Non-pigmented ciliary epithelial cell (primary cell): ENCODE measurements at regions not wholly inside any gene's neighbourhood (a gene's known extent, or its start where the extent isn't known, plus 50 kb on each side); places are given as distances from the start of the nearest gene placed in this dataset.

Experiments used
- DNase-seq: peaks from one replicate; pipeline ENCODE4 v3.0.0-alpha.2; 2010; ENCODE audit warnings: low read depth

DNA sequence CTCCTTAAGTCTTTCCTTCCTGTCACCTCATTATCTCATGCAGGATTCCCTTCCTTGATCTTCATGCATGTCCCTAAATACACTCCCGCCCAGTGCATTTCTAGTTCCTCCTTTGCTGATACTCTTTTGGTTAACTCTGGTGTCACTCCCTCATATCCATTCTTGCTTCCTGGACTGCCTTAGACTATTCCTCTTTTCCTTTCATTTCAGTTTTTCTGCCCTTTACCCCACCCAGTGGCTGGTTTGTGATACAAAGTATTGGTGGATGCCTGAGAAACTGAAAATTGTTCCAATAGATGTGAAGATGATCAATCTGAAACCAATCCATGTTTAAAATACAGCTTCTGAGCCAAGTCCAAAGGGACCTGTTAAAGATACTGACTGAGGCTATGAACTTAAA lies 553.8 kb upstream of the CAMK1G start:
- no peak for DNase-seq

DNA sequence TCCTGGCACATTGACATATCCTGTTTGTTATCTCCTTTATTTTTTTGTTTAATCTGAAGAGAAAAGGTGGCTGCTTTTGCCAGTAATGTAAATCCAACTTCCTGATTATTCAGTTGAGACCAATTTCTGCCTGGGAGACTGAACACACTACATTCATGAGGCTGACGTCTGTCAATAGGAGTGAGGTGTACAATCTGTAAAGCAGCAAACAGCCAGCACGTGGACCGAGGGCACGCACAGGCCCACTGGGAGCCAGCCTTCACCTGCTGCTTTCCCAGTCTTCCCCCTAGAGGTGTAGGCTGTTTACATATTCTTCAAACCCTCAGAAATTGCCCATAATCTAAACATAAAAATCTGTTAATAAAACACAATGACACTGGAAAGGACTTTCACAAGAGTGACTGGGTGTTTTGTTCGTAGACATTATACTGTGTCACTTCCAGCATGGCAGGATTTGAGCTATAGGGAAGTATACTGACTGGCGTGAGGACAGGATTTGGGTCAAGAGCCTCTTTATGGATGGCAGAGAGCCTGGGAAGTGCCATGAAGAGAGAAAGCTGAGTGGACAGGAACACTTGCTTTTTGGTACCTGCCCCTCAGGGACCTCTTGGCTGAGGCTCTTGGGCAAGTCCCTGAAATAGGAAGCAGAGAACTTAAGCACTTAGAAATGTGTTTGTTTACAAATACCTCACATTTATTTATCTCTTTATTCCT lies 552.9 kb upstream of the CAMK1G start:
- DNase-seq: no peak

DNA sequence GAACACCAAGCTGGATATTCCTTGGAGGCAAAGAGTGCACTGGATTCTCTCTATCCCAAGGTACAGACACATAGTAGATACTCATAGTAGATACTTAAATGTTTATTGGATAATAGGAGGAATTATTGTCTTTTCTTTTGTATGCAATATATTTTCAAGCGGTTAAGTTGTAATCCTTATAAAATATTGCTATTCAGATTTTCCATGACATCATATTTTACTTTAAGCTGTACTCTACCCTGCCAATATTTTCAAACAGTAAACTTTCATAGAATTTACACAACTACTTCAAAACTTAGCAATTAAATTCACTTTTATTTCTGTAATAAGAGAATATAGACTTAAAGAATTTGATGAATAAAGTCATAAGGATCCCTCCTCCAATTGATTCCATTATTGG lies 546.5 kb upstream of the CAMK1G start:
- DNase-seq: no peak

DNA sequence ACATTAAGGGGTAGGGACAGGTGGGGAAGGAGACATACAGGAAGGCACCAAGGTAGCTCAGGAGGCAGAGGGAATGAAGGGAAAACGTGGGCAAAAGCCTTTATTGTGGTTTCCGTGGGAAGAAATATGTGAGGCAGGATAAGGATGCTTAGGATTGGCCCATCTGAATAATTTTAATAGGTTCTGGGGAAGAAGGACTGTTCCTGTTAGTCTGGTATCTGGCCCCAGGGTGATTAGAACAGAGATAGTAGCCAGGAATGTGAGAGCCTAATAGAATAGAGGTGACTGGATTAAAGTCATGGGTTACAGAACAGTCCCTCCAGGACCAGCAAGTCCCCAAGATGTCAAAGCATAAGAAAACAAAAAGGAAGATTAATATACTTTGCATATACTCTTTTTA lies 545.2 kb upstream of the CAMK1G start:
- no peak for DNase-seq

DNA sequence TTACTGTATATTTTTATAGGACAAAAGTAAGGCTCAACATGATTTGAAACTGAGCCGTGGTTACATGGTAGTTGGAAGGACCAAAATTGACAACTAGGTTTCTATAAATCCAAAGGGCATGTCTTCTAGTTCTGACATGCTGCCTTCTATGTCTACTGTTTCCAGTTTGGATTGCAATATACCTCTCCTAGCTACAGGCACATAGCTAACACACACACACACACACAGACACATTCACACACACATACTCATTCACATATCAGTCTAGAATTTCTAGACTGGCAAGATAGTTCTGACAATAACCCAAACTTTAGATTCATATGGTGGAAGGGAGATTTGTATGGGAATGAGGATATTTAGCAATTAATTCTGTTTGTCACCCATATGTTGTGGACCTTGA lies 544.8 kb upstream of the CAMK1G start:
- no peak for DNase-seq

DNA sequence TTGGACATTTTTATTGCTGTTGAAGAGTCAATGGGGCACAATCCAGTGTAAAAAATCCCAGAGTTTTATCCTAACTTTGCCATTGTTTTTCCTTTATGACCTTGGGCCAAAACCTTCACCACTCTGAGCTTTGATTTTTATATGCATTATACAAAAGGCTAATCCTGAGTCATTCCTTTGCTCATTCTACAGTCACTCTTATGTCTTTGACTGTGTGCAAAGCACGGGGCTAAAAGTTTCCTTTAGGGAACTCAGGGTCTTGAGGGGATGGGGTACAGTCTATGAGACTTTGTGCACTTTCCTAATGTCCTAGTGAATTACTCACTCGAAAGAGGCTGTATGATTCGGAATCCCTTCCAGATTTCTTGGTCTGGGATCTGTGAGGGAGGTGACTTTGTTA lies 543.2 kb upstream of the CAMK1G start:
- DNase-seq: no peak

DNA sequence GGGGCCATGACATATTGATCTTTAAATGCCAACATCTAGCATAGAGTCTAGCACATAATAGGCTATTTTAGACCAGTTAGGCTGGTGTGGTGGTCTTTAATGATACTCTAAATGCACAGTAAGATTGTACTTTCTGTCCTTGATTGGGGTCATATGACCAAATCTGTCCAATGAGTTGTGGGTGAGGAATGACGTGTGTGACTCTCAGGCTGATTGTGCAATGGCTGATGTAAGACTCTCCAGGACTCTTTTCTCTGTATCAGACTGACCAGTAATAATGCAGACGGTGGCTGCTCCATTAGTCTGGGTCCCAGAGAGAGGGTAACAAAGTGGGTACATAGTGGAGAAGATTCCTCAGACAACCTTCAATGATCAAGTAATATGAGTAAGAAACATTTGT lies 541.6 kb upstream of the CAMK1G start:
- DNase-seq: no peak

DNA sequence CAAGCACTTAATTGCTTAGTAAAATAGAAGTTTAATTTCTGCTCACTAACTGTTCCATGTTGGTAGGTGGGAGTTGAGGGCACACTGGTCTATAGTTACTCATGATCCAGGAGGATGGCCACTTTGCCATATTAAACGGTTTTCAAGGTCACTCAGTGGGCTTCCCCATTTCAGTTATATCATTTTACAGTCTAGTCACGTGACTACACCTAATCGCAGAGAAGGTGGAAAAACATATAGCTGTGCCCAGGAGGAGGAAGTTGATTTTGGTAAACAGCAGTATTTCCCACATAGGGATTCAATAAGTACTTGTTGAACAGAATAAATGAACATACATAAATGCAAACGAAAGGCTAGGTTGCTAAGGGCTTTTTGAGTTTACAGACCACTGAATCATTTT lies 541.1 kb upstream of the CAMK1G start:
- DNase-seq: no peak

DNA sequence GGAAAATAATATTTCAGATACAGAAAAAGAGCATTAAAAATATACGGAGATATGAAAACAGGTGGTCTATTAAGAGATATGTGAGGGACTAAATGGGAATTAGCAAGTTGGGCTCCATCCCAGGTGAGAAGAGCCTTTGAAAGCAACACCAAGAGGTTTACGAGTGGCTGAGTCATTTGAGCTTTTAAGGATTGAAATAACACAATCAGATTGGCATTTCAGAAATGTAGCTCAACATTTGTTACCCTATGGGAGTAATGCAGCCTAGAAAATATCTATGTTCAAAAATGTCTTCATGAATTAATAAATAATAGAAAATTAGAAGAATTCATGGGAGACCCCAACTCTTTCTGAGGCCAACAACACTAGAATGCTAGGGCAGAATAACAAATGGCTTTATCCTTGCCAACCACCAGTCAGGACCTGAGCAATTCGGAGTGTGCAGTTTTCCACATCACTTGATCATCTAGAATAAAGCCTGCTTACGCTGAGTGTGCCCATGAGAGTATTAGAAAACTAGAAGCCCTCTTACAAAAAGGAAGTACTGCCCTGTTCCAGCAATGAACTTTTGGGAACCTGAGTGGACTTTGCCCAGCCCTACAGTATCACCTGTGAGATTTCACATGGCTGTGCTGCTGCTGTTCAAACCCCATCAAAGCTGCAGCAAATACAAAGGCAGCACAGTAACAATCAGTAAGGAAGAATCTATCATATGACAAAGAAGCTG lies 538.0 kb upstream of the CAMK1G start:
- DNase-seq: peak; percentile 22

DNA sequence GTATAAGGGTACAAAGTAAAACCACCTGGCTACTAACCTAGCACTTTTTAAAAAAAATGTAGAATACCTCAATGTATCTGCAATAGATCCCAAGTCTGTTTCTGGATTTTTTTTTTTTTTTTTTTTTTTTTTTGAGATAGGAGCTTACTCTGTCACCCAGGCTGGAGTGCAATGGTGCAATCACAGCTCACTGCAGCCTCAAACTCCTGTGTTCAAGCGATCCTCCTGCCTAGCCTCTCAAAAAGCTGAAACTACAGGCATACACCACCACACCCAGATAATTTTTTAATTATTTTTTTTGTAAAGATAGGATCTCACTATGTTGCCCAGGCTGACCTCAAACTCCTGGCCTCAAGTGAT lies 537.5 kb upstream of the CAMK1G start:
- DNase-seq: no peak

DNA sequence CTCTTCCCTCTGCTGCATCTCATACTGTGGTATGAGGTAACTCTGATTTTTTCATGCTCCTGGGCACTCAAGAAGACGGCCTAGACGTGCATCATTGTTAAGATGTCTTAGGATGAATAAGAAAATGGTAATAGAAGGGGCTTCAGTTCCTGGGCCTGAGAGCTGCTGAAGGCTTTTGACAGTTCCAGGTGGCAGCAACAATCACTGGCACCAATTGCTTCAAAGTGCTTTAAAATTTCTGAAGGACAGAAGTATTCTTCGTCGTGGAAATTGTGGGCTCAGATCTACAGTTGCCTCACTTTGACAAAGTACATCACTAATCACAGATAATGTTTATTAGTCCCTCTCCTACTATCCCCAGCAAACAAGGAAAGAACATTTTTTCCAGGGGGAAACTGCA lies 536.6 kb upstream of the CAMK1G start:
- DNase-seq: no peak

DNA sequence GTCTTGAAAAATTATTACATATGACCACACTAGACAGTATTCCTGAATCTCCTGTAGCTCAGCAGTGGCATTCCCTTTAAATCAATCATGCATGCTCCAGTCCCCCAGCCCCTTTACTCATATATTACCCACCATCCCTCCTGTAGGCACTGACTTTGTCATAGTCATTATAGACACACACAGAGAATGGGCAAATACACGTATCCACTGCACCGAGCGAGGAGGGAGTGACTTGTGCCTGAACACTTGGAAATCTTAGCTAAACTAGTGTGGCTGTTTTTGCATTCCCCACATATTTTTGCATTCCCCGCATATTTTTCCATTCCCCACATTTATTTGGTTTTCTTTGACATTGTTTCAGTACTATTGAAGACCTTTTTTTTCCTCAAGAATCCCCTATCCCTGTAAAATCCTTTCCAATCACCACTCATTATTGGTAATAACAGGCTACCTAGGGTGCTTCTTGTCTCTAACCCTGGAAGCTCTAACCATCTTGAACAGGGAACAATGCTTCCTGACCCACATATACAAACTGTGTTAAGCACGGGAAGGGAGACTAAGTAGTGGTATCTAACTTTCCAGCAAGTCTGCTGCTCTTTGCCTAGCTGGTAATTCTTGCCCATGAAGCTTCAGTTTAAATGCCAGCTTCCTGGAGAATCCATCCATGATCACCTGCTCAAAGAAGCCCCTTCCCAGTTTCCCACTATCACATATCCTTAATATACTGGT lies 534.4 kb upstream of the CAMK1G start:
- no peak for DNase-seq

DNA sequence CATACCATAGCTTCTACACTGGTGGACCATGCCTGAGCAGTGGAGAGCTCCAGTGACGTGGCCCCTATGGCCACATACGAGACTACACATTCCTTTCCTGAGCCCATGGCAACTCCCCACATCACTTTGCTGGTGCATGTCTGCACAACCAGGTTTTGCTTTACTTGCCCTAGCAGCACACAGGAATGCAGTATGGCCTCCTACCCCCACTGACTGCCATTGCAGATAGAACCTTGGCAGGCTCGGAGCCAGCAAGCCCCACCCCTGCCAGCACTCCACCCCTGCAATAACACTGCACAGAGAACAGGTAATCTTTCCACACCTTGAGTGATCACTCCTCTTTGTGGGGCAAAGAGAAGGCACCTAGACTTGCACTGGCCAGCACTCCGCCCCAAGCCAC lies 531.9 kb upstream of the CAMK1G start:
- no peak for DNase-seq

DNA sequence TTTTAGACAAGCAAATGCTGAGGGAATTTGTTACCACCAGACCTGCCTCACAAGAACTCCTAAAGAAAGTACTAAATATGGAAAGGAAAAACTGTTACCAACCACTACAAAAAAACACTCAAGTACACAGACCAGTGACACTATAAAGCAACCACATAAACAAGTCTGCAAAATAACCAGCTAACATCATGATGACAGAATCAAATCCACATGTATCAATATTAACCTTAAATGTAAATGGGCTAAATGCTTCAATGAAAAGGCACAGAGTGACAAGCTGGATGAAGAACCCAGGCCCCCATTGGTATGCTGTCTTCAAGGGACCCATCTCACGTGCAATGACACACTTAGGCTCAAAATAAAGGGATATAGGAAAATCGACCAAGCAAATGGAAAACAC lies 529.9 kb upstream of the CAMK1G start:
- no peak for DNase-seq

DNA sequence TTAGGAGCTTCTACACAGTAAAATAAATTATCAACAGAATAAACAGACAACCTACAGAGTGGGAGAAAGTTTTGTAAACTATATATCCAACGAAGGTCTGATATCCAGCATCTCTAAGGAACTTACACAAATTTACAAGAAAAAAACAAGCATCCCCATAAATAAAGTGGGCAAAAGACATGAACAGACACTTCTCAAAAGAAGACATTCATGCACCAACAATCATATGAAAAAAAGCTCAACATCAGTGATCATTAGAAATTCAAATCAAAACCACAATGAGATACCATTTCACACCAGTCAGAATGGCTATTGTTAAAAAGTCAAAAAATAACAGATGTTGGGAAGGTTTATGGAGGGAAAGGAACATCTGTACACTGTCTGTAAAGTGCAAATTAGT lies 526.4 kb upstream of the CAMK1G start:
- no peak for DNase-seq

DNA sequence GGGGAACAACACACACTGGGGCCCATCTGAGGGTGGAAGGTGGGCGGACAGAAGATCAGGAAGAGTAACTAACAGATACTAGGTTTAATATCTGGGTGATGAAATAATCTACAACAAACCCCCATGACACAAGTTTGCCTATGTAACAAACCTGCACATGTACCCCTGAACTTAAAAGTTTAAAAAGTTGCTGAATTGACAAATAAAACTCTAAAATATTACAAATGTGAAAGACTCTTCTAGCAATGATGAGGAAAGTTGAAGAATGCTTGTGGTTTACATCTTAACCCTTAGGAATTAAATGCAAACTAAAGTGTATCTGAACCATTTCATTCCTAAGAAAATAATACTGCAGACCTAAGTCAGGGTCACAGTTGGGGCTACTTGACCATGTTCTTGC lies 525.6 kb upstream of the CAMK1G start:
- no peak for DNase-seq

DNA sequence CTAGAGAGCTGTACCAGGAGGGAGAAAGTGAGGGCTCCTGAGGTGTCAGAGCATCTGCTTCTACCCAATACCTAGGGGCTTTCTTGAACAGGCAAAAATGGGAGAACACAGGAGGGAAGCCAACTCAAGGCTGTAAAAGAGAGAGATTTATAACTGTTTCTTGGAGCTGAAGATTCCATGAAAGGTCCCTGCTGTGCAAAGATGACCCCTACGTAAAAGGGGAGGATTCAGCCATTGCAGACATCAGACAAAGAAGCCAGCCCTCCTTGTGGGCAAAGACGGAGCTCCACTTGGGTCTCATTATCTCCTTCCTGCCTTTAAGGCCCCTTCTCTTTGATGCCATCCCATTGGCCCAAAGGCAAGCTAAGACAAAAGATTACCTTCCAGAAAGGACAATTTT lies 524.1 kb upstream of the CAMK1G start:
- no peak for DNase-seq

DNA sequence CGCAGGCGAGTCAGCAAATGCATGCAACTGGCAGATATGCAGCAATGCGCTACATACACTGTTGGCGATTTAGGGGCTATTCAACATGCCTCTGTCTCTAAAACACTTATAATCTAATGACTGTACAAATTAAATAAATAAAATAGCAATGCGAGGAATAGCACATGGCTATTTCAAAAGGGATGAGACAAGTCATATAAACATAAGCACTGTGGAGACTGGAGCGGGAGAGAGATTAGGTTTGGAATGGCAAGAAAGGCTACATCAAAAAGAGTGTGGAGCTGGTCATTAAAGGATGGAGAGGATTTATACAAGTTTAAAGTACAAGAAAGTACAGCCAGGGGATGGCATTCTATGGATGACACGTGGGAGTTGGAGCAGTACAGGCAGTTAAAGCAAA lies 523.5 kb upstream of the CAMK1G start:
- DNase-seq: no peak

DNA sequence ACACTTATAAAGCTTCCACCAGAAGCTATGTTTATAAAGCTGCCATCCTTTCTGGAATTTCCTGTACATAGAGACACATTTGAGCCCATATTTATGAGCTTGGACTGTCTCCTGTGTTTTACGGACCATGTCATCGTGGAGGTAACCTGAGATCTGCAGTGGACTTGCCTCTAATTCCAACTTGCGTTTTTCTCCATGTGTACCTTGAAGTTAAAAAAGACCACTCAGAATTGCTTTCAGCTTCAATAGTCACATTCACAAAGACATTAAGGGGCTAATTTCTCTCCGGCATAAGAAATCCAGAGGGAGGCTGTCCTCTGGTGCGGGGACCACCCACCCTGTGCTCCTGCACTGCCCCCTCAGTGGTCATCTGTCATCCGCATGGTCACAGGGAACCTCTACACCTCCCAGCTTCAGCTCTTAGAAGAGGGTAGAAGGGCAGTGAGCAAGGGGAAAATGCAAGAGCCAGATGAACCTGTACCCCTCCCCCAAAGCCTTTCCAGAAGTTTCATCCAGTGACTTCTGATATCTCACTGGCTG lies 521.4 kb upstream of the CAMK1G start:
- DNase-seq: no peak

DNA sequence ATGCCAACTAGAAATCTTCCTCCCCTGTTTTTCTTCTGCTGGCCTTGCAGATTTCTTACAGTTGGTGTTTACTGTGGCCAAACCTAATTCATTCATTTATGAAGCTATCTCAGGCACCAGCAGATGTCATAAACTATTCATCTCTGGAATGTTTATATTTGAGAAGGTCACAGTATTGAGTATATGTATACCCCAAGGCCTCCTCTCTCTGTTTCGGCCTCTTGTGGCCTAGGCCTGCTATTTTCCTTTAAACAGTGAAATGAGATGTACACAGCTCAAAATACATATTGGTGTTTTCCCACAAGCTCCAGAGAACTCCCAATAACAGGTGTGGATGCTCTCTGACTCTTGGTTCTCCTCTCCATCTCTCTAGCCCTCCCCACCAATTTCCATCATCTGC lies 520.7 kb upstream of the CAMK1G start:
- DNase-seq: no peak

DNA sequence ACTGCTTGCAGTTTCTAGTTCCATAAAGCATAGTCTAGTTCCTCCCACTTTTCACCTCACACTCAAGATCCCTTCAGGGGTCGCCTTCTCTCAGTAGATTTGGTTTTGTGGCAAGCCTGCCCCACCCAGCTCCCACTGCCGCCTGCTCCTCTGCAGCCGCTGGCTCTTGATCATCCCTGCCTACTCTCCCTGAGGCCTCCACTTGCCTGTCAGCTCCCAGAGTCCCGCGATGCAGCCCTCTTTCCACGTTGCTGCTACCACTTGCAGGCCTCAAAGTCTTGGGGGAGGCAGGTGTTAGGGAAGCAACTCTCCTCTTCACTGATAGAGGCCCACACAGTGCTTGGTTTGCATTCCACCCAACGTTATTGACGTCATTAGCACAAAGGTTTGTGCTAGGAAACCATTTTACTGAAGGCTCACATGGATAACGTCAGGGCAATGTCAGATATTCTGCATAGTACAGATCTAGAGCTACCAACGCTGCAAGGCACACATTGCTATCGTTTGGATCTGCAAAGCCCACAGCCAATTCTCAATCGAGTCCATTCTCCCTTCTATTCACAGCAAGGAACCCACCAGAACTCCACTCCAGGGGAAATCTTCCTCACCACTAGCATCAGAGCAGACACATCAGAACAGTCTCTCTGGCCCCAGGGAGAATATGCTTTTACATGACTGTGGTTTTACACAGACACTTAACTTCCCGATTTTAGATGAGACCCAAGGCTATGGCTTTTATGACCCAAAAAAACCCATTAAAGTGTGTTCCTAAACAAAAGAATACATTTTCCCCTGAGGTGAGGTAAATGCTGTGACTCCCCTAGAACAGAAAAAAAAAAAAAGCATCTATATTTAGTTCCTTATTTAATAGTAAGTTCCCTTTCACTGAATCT lies 519.5 kb upstream of the CAMK1G start:
- DNase-seq: no peak
